ENCODE measurements at regions not wholly inside any gene's neighbourhood (a gene's known extent, or its start where the extent isn't known, plus 50 kb on each side); places are given as distances from the start of the nearest gene placed in this dataset.

DNA sequence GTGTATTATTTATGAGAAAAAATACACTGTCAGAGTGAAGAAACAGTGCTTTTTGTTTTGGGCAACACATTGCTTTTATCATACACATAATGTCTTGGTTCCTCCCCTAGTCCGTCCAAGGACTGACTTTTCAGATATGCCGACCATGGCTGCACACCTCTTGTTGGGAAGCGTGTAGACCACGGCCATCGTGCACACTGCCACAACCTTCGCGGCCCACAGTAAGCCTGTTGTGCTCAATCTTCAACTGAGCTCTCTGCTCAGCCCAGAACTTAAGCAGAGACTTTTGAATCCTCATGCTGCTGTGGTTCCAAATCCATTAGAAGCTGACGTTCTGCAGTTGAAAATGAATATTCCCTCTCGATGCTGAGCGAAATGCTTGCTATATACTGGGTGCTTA lies 157.6 kb upstream of the IRX2 start:
- Histone ChIP-seq H3K9me3 (ENCODE audit: control extremely low read depth in 1 of 3, control insufficient read depth in 2 of 3, insufficient read depth in 1 of 3, low read length in 2 of 3) (peaks cover 0 to 25% (median 0%) of the 10 kb centered on the region in 3 donors), H3K27ac (ENCODE audit: low read length in 2 of 2) (no peak overlapping the region), H4K20me1 (ENCODE audit: control insufficient read depth, insufficient read depth, low read length, poor library complexity, severe bottlenecking) (no peaks in the 10 kb centered on the region), H2AFZ (ENCODE audit: insufficient read depth, low read depth, low read length, poor library complexity, severe bottlenecking) (no peak overlapping the region), H3K9ac (ENCODE audit: low read length) (no peak overlapping the region), H3K36me3 (replicated peaks in 1 of 2; ENCODE audit: control extremely low read depth in 1 of 2, control insufficient read depth in 1 of 2, extremely low read depth in 1 of 2, insufficient read depth in 2 of 2, low read length in 1 of 2) (no peaks in the 10 kb centered on the region), H3K79me2 (ENCODE audit: control insufficient read depth, insufficient read depth, low read length) (no peaks in the 10 kb centered on the region), H3K4me3 (ENCODE audit: control extremely low read depth in 1 of 5, extremely low read depth in 1 of 5, insufficient read depth in 1 of 5, low read depth in 2 of 5, low read length in 4 of 5) (no peak overlapping the region), H3K27me3 (replicated peaks in 1 of 4; ENCODE audit: control extremely low read depth in 1 of 4, control insufficient read depth in 3 of 4, insufficient read depth in 4 of 4, low read length in 3 of 4) (no peaks in the 10 kb centered on the region), H3K4me1 (ENCODE audit: control insufficient read depth in 2 of 2, insufficient read depth in 2 of 2, low read length in 2 of 2) (no peaks in the 10 kb centered on the region), H3K4me2 (replicated peaks; ENCODE audit: low read depth, low read length, poor library complexity, severe bottlenecking) (no peak overlapping the region)
- Mint-ChIP-seq H3K4me3 (no peak overlapping the region), H3K27me3 (no peaks in the 10 kb centered on the region), H3K27ac (no peak overlapping the region), H3K9me3 (ENCODE audit: insufficient read depth) (peaks cover 6% of the 10 kb centered on the region), H3K4me1 (no peaks in the 10 kb centered on the region)
- DNase-seq (no peak), ATAC-seq (ENCODE audit: low read depth) (no peak)
- intact Hi-C loops (cut with micrococcal nuclease): no loop called here
- WGBS (ENCODE audit: insufficient coverage): 95% methylated on average over 10 of the region's 10 CpGs
- CTCF ChIA-PET: no interaction called here
- TF ChIP-seq, protein P1, sequence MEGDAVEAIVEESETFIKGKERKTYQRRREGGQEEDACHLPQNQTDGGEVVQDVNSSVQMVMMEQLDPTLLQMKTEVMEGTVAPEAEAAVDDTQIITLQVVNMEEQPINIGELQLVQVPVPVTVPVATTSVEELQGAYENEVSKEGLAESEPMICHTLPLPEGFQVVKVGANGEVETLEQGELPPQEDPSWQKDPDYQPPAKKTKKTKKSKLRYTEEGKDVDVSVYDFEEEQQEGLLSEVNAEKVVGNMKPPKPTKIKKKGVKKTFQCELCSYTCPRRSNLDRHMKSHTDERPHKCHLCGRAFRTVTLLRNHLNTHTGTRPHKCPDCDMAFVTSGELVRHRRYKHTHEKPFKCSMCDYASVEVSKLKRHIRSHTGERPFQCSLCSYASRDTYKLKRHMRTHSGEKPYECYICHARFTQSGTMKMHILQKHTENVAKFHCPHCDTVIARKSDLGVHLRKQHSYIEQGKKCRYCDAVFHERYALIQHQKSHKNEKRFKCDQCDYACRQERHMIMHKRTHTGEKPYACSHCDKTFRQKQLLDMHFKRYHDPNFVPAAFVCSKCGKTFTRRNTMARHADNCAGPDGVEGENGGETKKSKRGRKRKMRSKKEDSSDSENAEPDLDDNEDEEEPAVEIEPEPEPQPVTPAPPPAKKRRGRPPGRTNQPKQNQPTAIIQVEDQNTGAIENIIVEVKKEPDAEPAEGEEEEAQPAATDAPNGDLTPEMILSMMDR (IDR thresholded peaks at IDR 0.05): no peak
- TF ChIP-seq EZH2 (IDR thresholded peaks at IDR 0.05; ENCODE audit: borderline replicate concordance, insufficient read depth, low read depth, low read length, poor library complexity, severe bottlenecking): no peak
- POLR2A ChIA-PET: no interaction called here

DNA sequence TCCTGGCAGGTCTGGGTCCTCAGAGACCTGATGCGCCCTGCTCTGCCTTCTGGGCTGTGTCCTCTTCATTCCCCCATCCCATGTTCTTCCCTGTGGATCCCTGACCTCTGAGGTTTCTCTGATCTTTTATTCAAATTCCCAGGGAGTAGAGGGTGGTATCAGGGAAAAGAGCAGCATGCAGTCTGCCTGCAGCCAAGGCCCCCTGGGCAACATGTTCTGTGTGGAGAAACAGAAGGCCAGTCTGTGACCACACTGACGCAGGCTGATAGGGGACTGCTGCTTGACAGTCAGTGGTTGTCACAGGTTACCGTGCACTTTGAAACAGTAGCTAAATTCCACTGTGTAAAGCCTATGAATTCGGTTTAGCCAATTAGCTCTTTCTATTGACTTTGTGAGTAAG lies 156.6 kb upstream of the IRX2 start:
- no peaks in the 10 kb centered on the region for H3K27me3 ChIP-seq (replicated peaks in 1 of 4; ENCODE audit: control extremely low read depth in 1 of 4, control insufficient read depth in 3 of 4, insufficient read depth in 4 of 4, low read length in 3 of 4)
- TF ChIP-seq, protein P1 (IDR thresholded peaks at IDR 0.05): no peak
- no peak for TF ChIP-seq EZH2 (IDR thresholded peaks at IDR 0.05; ENCODE audit: borderline replicate concordance, insufficient read depth, low read depth, low read length, poor library complexity, severe bottlenecking)
- 94% methylated on average over 3 of the region's 4 CpGs for WGBS (ENCODE audit: insufficient coverage)
- peaks cover 0 to 27% (median 0%) of the 10 kb centered on the region in 3 donors for H3K9me3 ChIP-seq (ENCODE audit: control extremely low read depth in 1 of 3, control insufficient read depth in 2 of 3, insufficient read depth in 1 of 3, low read length in 2 of 3)
- Mint-ChIP-seq H3K4me3 (no peak overlapping the region), H3K27me3 (no peaks in the 10 kb centered on the region), H3K4me1 (no peaks in the 10 kb centered on the region), H3K9me3 (ENCODE audit: insufficient read depth) (peaks cover 2% of the 10 kb centered on the region), H3K27ac (no peak overlapping the region)
- H3K36me3 ChIP-seq (replicated peaks in 1 of 2; ENCODE audit: control extremely low read depth in 1 of 2, control insufficient read depth in 1 of 2, extremely low read depth in 1 of 2, insufficient read depth in 2 of 2, low read length in 1 of 2): no peaks in the 10 kb centered on the region
- no peak overlapping the region for H3K9ac ChIP-seq (ENCODE audit: low read length)
- H4K20me1 ChIP-seq (ENCODE audit: control insufficient read depth, insufficient read depth, low read length, poor library complexity, severe bottlenecking): no peaks in the 10 kb centered on the region
- H2AFZ ChIP-seq (ENCODE audit: insufficient read depth, low read depth, low read length, poor library complexity, severe bottlenecking): no peak overlapping the region
- ATAC-seq (ENCODE audit: low read depth): no peak
- ChIA-PET POLR2A (no interaction called here), CTCF (no interaction called here)
- intact Hi-C loops (cut with micrococcal nuclease): no loop called here
- H3K4me3 ChIP-seq (ENCODE audit: control extremely low read depth in 1 of 5, extremely low read depth in 1 of 5, insufficient read depth in 1 of 5, low read depth in 2 of 5, low read length in 4 of 5): no peak overlapping the region
- DNase-seq: no peak
- no peak overlapping the region for H3K4me2 ChIP-seq (replicated peaks; ENCODE audit: low read depth, low read length, poor library complexity, severe bottlenecking)
- H3K79me2 ChIP-seq (ENCODE audit: control insufficient read depth, insufficient read depth, low read length): no peaks in the 10 kb centered on the region
- no peaks in the 10 kb centered on the region for H3K4me1 ChIP-seq (ENCODE audit: control insufficient read depth in 2 of 2, insufficient read depth in 2 of 2, low read length in 2 of 2)
- no peak overlapping the region for H3K27ac ChIP-seq (ENCODE audit: low read length in 2 of 2)
